ENCODE measurements at regions not wholly inside any gene's neighbourhood (a gene's known extent, or its start where the extent isn't known, plus 50 kb on each side); places are given as distances from the start of the nearest gene placed in this dataset.

DNA sequence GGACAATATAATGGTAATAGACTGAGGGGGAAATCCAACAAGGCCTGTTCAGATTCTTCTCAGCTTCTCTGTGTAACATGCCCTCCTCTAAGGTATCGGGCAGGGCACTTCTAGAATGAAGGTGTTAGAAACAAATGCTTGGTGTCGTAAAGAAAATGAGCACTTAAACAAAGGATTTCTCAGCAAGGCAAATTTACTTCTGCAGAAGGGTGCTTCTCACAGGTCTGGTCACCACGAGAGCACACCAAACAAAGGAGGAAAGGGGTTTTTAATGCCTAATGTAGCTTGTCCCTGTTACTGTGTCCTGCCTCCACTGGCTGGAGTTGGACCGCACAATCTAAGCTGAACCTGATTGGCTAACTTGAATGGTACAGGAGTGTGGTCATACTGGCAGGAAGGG is 642.6 kb upstream of the CDH8 start:
- H3K4me3 Mint-ChIP-seq = no peak overlapping the region
- no peak overlapping the region for H3T11ph ChIP-seq (ENCODE audit: low read length)
- H3K9me3 Mint-ChIP-seq = peaks cover 34 to 44% of the 10 kb centered on the region in 2 experiments
- no peak overlapping the region for H2AFZ ChIP-seq (ENCODE audit: low read length)
- no peak overlapping the region for H3K56ac ChIP-seq (ENCODE audit: insufficient read length, low read depth, low read length)
- H3K23me2 ChIP-seq (ENCODE audit: insufficient read length, low read depth, low read length, poor library complexity, severe bottlenecking) = no peaks in the 10 kb centered on the region
- no peak overlapping the region for H4K5ac ChIP-seq (ENCODE audit: insufficient read length, low read depth, low read length)
- no peaks in the 10 kb centered on the region for H3K79me2 ChIP-seq (ENCODE audit: insufficient read depth, low read length)
- no peak overlapping the region for H2BK20ac ChIP-seq (ENCODE audit: low read depth, low read length, poor library complexity, severe bottlenecking)
- TF ChIP-seq CTCF (conservative IDR thresholded peaks at IDR 0.05) = no peak
- no peak overlapping the region for H2AK5ac ChIP-seq (ENCODE audit: insufficient read length, low read length)
- no peak overlapping the region for H3K4me2 ChIP-seq (ENCODE audit: insufficient read depth, insufficient read length, low read length)
- H3K9ac ChIP-seq (ENCODE audit: extremely low read depth, insufficient read length, low read length) = no peak overlapping the region
- H3K9me3 ChIP-seq (ENCODE audit: control insufficient read depth, low read depth, low read length) = peaks cover 5% of the 10 kb centered on the region
- H3K4me1 Mint-ChIP-seq = 0 out of 4 replicates have a peak, but pooled peaks cover 0 to 3% of the 10 kb centered on the region in 2 experiments
- H3K4ac ChIP-seq (ENCODE audit: low read depth, low read length) = no peak overlapping the region
- H3K79me1 ChIP-seq (ENCODE audit: insufficient read depth, low read depth, low read length, poor library complexity, severe bottlenecking) = no peaks in the 10 kb centered on the region
- H3K36me3 Mint-ChIP-seq (ENCODE audit: insufficient read depth in 1 of 3, low read depth in 3 of 3) = peaks cover 8 to 36% (median 36%) of the 10 kb centered on the region in 3 experiments
- WGBS (ENCODE audit: extremely low coverage, insufficient read length, low lambda C conversion rate) = no CpG with 5 or more reads among the region's 4 CpGs
- H3K27ac Mint-ChIP-seq = no peak overlapping the region
- no peak overlapping the region for H3K23ac ChIP-seq (ENCODE audit: insufficient read length, low read depth, low read length)
- H2BK15ac ChIP-seq (ENCODE audit: low read depth, low read length) = no peak overlapping the region
- no peak overlapping the region for H2BK120ac ChIP-seq (ENCODE audit: low read depth, low read length, poor library complexity, severe bottlenecking)
- no peak overlapping the region for H4K91ac ChIP-seq (ENCODE audit: insufficient read length, low read depth, low read length)
- H2BK12ac ChIP-seq (ENCODE audit: insufficient read length, low read depth, low read length) = no peak overlapping the region
- no peak for DNase-seq
- H3K27me3 ChIP-seq (ENCODE audit: insufficient read depth, low read length) = no peaks in the 10 kb centered on the region
- H4K8ac ChIP-seq (replicated peaks; ENCODE audit: insufficient read length, low read depth, low read length) = no peak overlapping the region
- no peak overlapping the region for H2BK5ac ChIP-seq (ENCODE audit: insufficient read length, low read length)
- H3K27ac ChIP-seq (ENCODE audit: insufficient read length, low read depth, low read length) = no peak overlapping the region
- H3K27me3 Mint-ChIP-seq (ENCODE audit: low read depth) = no peaks in the 10 kb centered on the region
- H4K20me1 ChIP-seq (ENCODE audit: control insufficient read depth, insufficient read depth, insufficient read length) = no peaks in the 10 kb centered on the region
- no peak overlapping the region for H3K14ac ChIP-seq (ENCODE audit: insufficient read depth, low read length)
- no peak overlapping the region for H3K18ac ChIP-seq (ENCODE audit: insufficient read length, low read depth, low read length)
- H3K4me1 ChIP-seq (ENCODE audit: insufficient read depth, low read length) = no peaks in the 10 kb centered on the region

All from H9 (cell line).